ENCODE measurements at regions not wholly inside any gene's neighbourhood (a gene's known extent, or its start where the extent isn't known, plus 50 kb on each side); places are given as distances from the start of the nearest gene placed in this dataset.

GRCh38 chr10:131567279-131568162, 256.0 kb upstream of the TCERG1L start:
- Histone ChIP-seq H3K27me3 (ENCODE audit: control insufficient read depth in 5 of 5, insufficient read depth in 4 of 5, low read length in 5 of 5) (peaks cover 0 to 7% (median 4%) of the 10 kb centered on the region in 5 donors), H3K27ac (ENCODE audit: low read depth, low read length) (no peak overlapping the region), H3K4me3 (ENCODE audit: low read depth in 1 of 5, low read length in 5 of 5) (no peak overlapping the region), H3K4me1 (ENCODE audit: control insufficient read depth in 5 of 5, insufficient read depth in 5 of 5, low read length in 5 of 5) (no peaks in the 10 kb centered on the region), H3K9ac (ENCODE audit: low read length in 5 of 5) (no peak overlapping the region), H3K36me3 (ENCODE audit: control insufficient read depth in 5 of 5, insufficient read depth in 5 of 5, low read length in 5 of 5) (no peaks in the 10 kb centered on the region), H3K9me3 (ENCODE audit: control insufficient read depth in 5 of 5, low read length in 5 of 5) (peaks cover 0 to 13% (median 8%) of the 10 kb centered on the region in 5 donors)

DNA sequence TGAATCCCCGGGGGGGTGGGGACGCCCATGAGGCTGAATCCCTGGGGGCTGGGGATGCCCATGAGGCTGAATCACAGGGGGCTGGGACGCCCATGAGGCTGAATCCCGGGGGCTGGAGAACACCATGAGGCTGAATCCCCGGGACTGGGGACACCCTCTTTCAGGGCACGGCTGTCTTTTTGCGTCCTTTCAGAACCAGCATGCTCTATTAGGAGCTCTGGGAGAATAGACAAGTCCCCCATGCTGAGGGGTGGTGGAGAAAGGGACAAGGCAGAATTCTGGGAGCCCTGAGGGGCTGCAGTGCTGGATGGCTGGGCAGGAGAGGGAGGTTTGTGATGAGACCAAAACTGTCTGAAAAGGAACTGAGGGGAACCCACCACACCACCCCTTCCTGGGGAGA, 257.3 kb upstream of the TCERG1L start:
- Histone ChIP-seq H3K4me3 (ENCODE audit: low read depth in 1 of 5, low read length in 5 of 5) (no peak overlapping the region), H3K36me3 (ENCODE audit: control insufficient read depth in 5 of 5, insufficient read depth in 5 of 5, low read length in 5 of 5) (no peaks in the 10 kb centered on the region), H3K27me3 (ENCODE audit: control insufficient read depth in 5 of 5, insufficient read depth in 4 of 5, low read length in 5 of 5) (peaks cover 0 to 11% (median 6%) of the 10 kb centered on the region in 5 donors), H3K9me3 (ENCODE audit: control insufficient read depth in 5 of 5, low read length in 5 of 5) (peaks cover 0 to 13% (median 6%) of the 10 kb centered on the region in 5 donors), H3K9ac (ENCODE audit: low read length in 5 of 5) (no peak overlapping the region), H3K27ac (ENCODE audit: low read depth, low read length) (no peak overlapping the region), H3K4me1 (ENCODE audit: control insufficient read depth in 5 of 5, insufficient read depth in 5 of 5, low read length in 5 of 5) (no peaks in the 10 kb centered on the region)

DNA sequence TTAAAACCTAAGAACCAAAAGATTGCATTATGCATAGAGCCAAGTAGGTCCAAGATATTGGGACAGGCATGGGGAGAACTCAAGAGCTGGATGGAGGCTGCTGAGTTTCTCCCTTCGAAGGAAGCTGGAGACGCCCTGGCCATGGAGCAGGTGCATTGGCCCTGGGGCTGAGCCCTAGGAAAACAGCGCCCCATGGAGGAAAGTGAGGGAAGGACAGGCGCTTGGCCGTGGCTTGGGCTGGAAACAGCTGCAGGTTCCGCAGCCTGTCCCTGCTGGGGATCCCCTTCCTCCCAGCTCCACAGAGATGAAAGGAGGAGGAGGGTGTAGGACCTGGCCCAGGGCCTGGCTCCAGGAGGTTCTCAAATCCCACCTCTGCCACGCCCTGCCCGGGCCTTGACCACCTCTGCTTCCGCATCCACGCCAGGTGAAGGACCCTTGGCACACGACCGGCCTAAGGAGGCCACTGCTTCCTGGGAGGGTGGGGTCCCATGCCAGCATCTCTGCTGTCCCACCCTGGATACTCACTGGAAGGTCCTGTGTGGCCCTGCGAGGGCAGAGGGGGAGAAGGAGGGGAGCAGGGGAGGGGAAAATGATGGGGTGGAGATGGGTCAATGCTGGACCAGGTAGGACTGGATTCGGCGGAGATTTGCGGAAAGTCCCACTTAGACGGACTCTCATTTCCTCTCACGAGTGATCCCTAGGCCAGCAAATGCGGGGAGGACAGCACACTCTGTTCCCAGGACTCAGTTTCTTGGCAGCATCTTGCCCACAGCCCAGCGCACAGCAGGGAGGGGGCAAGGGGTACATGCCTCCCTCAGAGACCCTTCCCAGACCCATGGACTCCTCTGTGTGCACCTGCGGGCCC, 258.6 kb upstream of the TCERG1L start:
- H3K27me3 ChIP-seq (ENCODE audit: control insufficient read depth in 5 of 5, insufficient read depth in 4 of 5, low read length in 5 of 5) = peaks cover 0 to 15% (median 8%) of the 10 kb centered on the region in 5 donors
- no peaks in the 10 kb centered on the region for H3K4me1 ChIP-seq (ENCODE audit: control insufficient read depth in 5 of 5, insufficient read depth in 5 of 5, low read length in 5 of 5)
- H3K27ac ChIP-seq (ENCODE audit: low read depth, low read length) = no peak overlapping the region
- no peak overlapping the region for H3K4me3 ChIP-seq (ENCODE audit: low read depth in 1 of 5, low read length in 5 of 5)
- H3K36me3 ChIP-seq (ENCODE audit: control insufficient read depth in 5 of 5, insufficient read depth in 5 of 5, low read length in 5 of 5) = no peaks in the 10 kb centered on the region
- H3K9me3 ChIP-seq (ENCODE audit: control insufficient read depth in 5 of 5, low read length in 5 of 5) = peaks cover 0 to 11% (median 2%) of the 10 kb centered on the region in 5 donors
- no peak overlapping the region for H3K9ac ChIP-seq (ENCODE audit: low read length in 5 of 5)

- Histone ChIP-seq H3K9me3 (ENCODE audit: control insufficient read depth in 5 of 5, low read length in 5 of 5) (peaks cover 0 to 8% (median 0%) of the 10 kb centered on the region in 5 donors), H3K27me3 (ENCODE audit: control insufficient read depth in 5 of 5, insufficient read depth in 4 of 5, low read length in 5 of 5) (peaks cover 0 to 15% (median 8%) of the 10 kb centered on the region in 5 donors), H3K36me3 (ENCODE audit: control insufficient read depth in 5 of 5, insufficient read depth in 5 of 5, low read length in 5 of 5) (no peaks in the 10 kb centered on the region), H3K4me1 (ENCODE audit: control insufficient read depth in 5 of 5, insufficient read depth in 5 of 5, low read length in 5 of 5) (no peaks in the 10 kb centered on the region), H3K4me3 (ENCODE audit: low read depth in 1 of 5, low read length in 5 of 5) (no peak overlapping the region), H3K9ac (ENCODE audit: low read length in 5 of 5) (no peak overlapping the region), H3K27ac (ENCODE audit: low read depth, low read length) (no peak overlapping the region)
Observed at GRCh38 chr10:131570716-131571307, 259.3 kb upstream of the TCERG1L start.

DNA sequence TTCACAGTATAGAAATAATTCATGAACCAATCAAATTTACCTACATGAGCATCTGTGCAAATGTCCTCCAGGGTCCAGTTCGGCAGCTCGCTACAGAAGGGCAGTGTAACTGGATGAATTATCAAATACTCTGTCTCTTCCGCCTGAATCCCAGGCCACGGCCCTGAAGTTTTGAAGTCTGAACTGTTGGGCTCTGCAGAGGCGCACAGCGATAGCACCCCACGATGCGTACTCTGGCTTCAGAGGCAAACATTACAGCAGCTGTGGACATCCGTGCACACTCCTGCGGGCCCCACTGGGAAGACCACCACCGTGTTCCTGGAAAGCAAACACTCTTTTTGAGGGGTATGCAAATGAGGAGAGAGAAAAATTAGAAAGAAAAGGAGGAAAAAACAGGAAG, 259.8 kb upstream of the TCERG1L start:
- H3K27me3 ChIP-seq (ENCODE audit: control insufficient read depth in 5 of 5, insufficient read depth in 4 of 5, low read length in 5 of 5) = peaks cover 0 to 15% (median 8%) of the 10 kb centered on the region in 5 donors
- H3K9me3 ChIP-seq (ENCODE audit: control insufficient read depth in 5 of 5, low read length in 5 of 5) = peaks cover 0 to 8% (median 0%) of the 10 kb centered on the region in 5 donors
- H3K9ac ChIP-seq (ENCODE audit: low read length in 5 of 5) = no peak overlapping the region
- no peak overlapping the region for H3K27ac ChIP-seq (ENCODE audit: low read depth, low read length)
- H3K4me3 ChIP-seq (ENCODE audit: low read depth in 1 of 5, low read length in 5 of 5) = no peak overlapping the region
- H3K36me3 ChIP-seq (ENCODE audit: control insufficient read depth in 5 of 5, insufficient read depth in 5 of 5, low read length in 5 of 5) = no peaks in the 10 kb centered on the region
- no peaks in the 10 kb centered on the region for H3K4me1 ChIP-seq (ENCODE audit: control insufficient read depth in 5 of 5, insufficient read depth in 5 of 5, low read length in 5 of 5)

DNA sequence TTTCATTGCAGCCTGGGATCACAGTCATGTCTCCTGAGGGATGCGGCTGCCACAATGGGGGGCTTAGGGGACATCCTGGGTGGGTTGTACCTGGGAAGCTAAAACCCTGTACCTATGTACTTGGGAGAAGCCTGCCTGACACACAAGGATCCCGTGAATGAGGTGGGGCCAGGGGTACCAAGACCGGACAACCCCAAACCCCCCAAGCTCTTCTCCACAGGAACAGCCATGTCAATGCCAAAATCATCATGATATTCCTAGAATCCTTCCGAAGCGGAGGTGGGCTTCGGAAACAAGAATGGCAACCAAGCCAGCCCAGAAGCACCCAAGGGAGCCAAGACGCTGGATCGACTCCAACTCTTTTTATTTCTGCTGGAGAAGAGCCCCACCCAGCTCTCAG, 260.3 kb upstream of the TCERG1L start:
- no peaks in the 10 kb centered on the region for H3K4me1 ChIP-seq (ENCODE audit: control insufficient read depth in 5 of 5, insufficient read depth in 5 of 5, low read length in 5 of 5)
- no peak overlapping the region for H3K27ac ChIP-seq (ENCODE audit: low read depth, low read length)
- H3K36me3 ChIP-seq (ENCODE audit: control insufficient read depth in 5 of 5, insufficient read depth in 5 of 5, low read length in 5 of 5) = no peaks in the 10 kb centered on the region
- peaks cover 0 to 15% (median 5%) of the 10 kb centered on the region in 5 donors for H3K27me3 ChIP-seq (ENCODE audit: control insufficient read depth in 5 of 5, insufficient read depth in 4 of 5, low read length in 5 of 5)
- peaks cover 0 to 8% (median 0%) of the 10 kb centered on the region in 5 donors for H3K9me3 ChIP-seq (ENCODE audit: control insufficient read depth in 5 of 5, low read length in 5 of 5)
- H3K4me3 ChIP-seq (ENCODE audit: low read depth in 1 of 5, low read length in 5 of 5) = no peak overlapping the region
- H3K9ac ChIP-seq (ENCODE audit: low read length in 5 of 5) = no peak overlapping the region

DNA sequence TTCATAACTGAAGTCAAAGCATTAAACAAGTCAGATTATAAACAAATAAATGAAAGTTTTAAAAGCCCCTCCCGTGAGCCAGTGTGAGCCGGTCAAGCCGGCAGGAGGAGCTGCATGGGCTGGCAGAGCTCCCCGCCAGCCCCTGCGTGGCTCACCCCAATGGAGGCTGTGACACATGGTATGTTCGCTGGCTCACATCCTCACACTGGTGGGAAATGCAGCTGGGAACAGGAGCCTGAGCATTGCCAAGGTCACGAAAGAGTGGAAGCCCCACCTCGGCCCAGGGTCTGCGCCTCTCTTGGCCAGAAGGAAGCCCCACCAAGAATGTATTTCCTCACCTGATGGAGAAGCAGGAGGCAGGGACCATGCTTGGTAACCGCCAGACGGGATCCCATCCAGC, 261.7 kb upstream of the TCERG1L start:
- no peak overlapping the region for H3K4me3 ChIP-seq (ENCODE audit: low read depth in 1 of 5, low read length in 5 of 5)
- H3K27me3 ChIP-seq (ENCODE audit: control insufficient read depth in 5 of 5, insufficient read depth in 4 of 5, low read length in 5 of 5) = peaks cover 0 to 12% (median 4%) of the 10 kb centered on the region in 5 donors
- H3K9me3 ChIP-seq (ENCODE audit: control insufficient read depth in 5 of 5, low read length in 5 of 5) = no peaks in the 10 kb centered on the region
- no peaks in the 10 kb centered on the region for H3K4me1 ChIP-seq (ENCODE audit: control insufficient read depth in 5 of 5, insufficient read depth in 5 of 5, low read length in 5 of 5)
- H3K9ac ChIP-seq (ENCODE audit: low read length in 5 of 5) = no peak overlapping the region
- H3K36me3 ChIP-seq (ENCODE audit: control insufficient read depth in 5 of 5, insufficient read depth in 5 of 5, low read length in 5 of 5) = no peaks in the 10 kb centered on the region
- no peak overlapping the region for H3K27ac ChIP-seq (ENCODE audit: low read depth, low read length)

- H3K9ac ChIP-seq (ENCODE audit: low read length in 5 of 5) = no peak overlapping the region
- peaks cover 0 to 12% (median 4%) of the 10 kb centered on the region in 5 donors for H3K27me3 ChIP-seq (ENCODE audit: control insufficient read depth in 5 of 5, insufficient read depth in 4 of 5, low read length in 5 of 5)
- no peak overlapping the region for H3K4me3 ChIP-seq (ENCODE audit: low read depth in 1 of 5, low read length in 5 of 5)
- H3K4me1 ChIP-seq (ENCODE audit: control insufficient read depth in 5 of 5, insufficient read depth in 5 of 5, low read length in 5 of 5) = no peaks in the 10 kb centered on the region
- H3K36me3 ChIP-seq (ENCODE audit: control insufficient read depth in 5 of 5, insufficient read depth in 5 of 5, low read length in 5 of 5) = no peaks in the 10 kb centered on the region
- H3K27ac ChIP-seq (ENCODE audit: low read depth, low read length) = no peak overlapping the region
- H3K9me3 ChIP-seq (ENCODE audit: control insufficient read depth in 5 of 5, low read length in 5 of 5) = no peaks in the 10 kb centered on the region
Observed at GRCh38 chr10:131573707-131574106, 262.2 kb upstream of the TCERG1L start.

DNA sequence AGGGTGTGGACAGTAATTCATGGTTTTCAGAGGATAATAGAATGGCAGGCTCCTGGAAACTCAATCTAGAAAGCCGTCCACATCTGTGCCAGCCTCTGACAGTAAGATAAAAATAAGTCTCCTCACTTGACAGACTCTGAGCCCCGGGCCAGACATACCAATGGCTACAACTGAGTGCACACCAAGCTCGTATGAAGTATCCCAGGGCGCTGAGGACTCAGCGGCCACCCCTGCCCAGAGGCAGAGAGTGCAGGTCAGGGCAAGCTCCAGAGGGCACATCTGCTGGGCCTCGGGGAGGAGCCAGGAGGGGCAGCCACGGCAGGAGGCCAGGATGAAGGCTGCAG, 262.8 kb upstream of the TCERG1L start:
- no peaks in the 10 kb centered on the region for H3K9me3 ChIP-seq (ENCODE audit: control insufficient read depth in 5 of 5, low read length in 5 of 5)
- no peak overlapping the region for H3K4me3 ChIP-seq (ENCODE audit: low read depth in 1 of 5, low read length in 5 of 5)
- peaks cover 0 to 9% (median 4%) of the 10 kb centered on the region in 5 donors for H3K27me3 ChIP-seq (ENCODE audit: control insufficient read depth in 5 of 5, insufficient read depth in 4 of 5, low read length in 5 of 5)
- H3K4me1 ChIP-seq (ENCODE audit: control insufficient read depth in 5 of 5, insufficient read depth in 5 of 5, low read length in 5 of 5) = no peaks in the 10 kb centered on the region
- no peak overlapping the region for H3K9ac ChIP-seq (ENCODE audit: low read length in 5 of 5)
- H3K36me3 ChIP-seq (ENCODE audit: control insufficient read depth in 5 of 5, insufficient read depth in 5 of 5, low read length in 5 of 5) = no peaks in the 10 kb centered on the region
- H3K27ac ChIP-seq (ENCODE audit: low read depth, low read length) = no peak overlapping the region
